ENCODE measurements at regions not wholly inside any gene's neighbourhood (a gene's known extent, or its start where the extent isn't known, plus 50 kb on each side); places are given as distances from the start of the nearest gene placed in this dataset.

DNA sequence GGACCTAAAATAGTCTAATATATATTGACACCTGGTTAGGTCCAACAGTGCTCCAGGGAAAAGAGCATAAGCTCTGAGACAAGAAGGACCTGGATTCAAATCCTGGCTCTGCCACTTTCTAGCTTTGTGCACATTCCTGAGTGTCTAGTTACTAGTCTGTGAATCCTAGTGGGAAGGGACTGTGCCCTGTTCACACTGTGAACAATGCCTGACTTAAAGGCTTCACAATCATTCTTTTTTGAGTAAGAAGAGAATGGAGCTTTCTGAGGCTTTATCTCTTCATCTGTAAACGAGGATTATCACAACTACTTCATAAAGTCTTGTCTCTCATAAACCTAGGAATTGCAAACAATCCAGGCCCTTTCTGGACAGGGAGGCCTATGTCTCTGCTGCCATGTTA lies 235.9 kb downstream of the SOX2 start:
- Histone ChIP-seq H3K27me3 (ENCODE audit: control insufficient read depth, insufficient read depth, low read length, poor library complexity, severe bottlenecking) (no peaks in the 10 kb centered on the region), H3K4me1 (ENCODE audit: control insufficient read depth, insufficient read depth, low read length) (peaks cover 9% of the 10 kb centered on the region), H3K9ac (ENCODE audit: extremely low read depth, low read length, poor library complexity, severe bottlenecking) (no peak overlapping the region), H3K9me3 (ENCODE audit: control insufficient read depth, low read length) (peaks cover 11% of the 10 kb centered on the region), H3K36me3 (ENCODE audit: control insufficient read depth, insufficient read depth, low read length) (no peaks in the 10 kb centered on the region), H3K4me3 (ENCODE audit: low read length) (no peak overlapping the region), H3K27ac (ENCODE audit: low read depth, low read length) (no peak overlapping the region)
- H3K4me3 Mint-ChIP-seq, result no peak overlapping the region
- TF ChIP-seq, protein P1, sequence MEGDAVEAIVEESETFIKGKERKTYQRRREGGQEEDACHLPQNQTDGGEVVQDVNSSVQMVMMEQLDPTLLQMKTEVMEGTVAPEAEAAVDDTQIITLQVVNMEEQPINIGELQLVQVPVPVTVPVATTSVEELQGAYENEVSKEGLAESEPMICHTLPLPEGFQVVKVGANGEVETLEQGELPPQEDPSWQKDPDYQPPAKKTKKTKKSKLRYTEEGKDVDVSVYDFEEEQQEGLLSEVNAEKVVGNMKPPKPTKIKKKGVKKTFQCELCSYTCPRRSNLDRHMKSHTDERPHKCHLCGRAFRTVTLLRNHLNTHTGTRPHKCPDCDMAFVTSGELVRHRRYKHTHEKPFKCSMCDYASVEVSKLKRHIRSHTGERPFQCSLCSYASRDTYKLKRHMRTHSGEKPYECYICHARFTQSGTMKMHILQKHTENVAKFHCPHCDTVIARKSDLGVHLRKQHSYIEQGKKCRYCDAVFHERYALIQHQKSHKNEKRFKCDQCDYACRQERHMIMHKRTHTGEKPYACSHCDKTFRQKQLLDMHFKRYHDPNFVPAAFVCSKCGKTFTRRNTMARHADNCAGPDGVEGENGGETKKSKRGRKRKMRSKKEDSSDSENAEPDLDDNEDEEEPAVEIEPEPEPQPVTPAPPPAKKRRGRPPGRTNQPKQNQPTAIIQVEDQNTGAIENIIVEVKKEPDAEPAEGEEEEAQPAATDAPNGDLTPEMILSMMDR (conservative IDR thresholded peaks at IDR 0.05), result no peak
- 100% methylated on average over 1 of the region's 1 CpG; no CpG with 5 or more reads in 1 of the 2 experiments for WGBS, 2 experiments (ENCODE audit: insufficient coverage in 1 of 2, insufficient read length in 1 of 2)
- H3K36me3 Mint-ChIP-seq (ENCODE audit: low read depth), result no peaks in the 10 kb centered on the region
- no peaks in the 10 kb centered on the region for H3K27me3 Mint-ChIP-seq (ENCODE audit: insufficient read depth)
- peaks cover 26% of the 10 kb centered on the region for H3K4me1 Mint-ChIP-seq
- no peak for DNase-seq
- peaks cover 6% of the 10 kb centered on the region for H3K9me3 Mint-ChIP-seq
- H3K27ac Mint-ChIP-seq, result no peak overlapping the region

DNA sequence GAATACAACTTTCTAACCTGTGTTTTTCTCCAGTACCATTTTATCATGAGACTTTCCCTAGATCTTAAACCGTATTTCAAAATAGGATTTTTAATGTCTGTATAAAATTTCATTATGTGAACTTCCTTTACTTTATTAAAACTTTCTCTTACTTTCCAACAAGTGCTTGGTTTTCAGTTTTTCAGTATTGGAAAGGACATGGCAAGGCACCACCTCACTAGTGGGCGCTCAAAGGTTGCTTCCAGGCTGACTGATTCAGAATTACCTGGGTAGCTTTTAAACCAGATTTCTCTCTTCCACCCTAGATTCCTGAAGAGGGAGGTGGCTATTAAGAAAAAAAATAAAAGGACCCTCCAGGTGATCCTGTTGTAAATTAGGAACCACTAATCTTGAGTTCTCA lies 236.6 kb downstream of the SOX2 start:
- H3K36me3 Mint-ChIP-seq (ENCODE audit: low read depth), result no peaks in the 10 kb centered on the region
- Histone ChIP-seq H3K4me1 (ENCODE audit: control insufficient read depth, insufficient read depth, low read length) (peaks cover 3% of the 10 kb centered on the region), H3K27me3 (ENCODE audit: control insufficient read depth, insufficient read depth, low read length, poor library complexity, severe bottlenecking) (no peaks in the 10 kb centered on the region), H3K36me3 (ENCODE audit: control insufficient read depth, insufficient read depth, low read length) (no peaks in the 10 kb centered on the region), H3K9me3 (ENCODE audit: control insufficient read depth, low read length) (peaks cover 11% of the 10 kb centered on the region), H3K27ac (ENCODE audit: low read depth, low read length) (no peak overlapping the region), H3K4me3 (ENCODE audit: low read length) (no peak overlapping the region), H3K9ac (ENCODE audit: extremely low read depth, low read length, poor library complexity, severe bottlenecking) (no peak overlapping the region)
- no peaks in the 10 kb centered on the region for H3K27me3 Mint-ChIP-seq (ENCODE audit: insufficient read depth)
- peaks cover 6% of the 10 kb centered on the region for H3K9me3 Mint-ChIP-seq
- TF ChIP-seq, protein P1 (conservative IDR thresholded peaks at IDR 0.05), result peak; percentile 73
- peak; percentile 64 for DNase-seq
- H3K4me1 Mint-ChIP-seq, result peaks cover 19% of the 10 kb centered on the region
- no peak overlapping the region for H3K27ac Mint-ChIP-seq
- no peak overlapping the region for H3K4me3 Mint-ChIP-seq
- 40 to 63% methylated on average over 1 to 2 of the region's 2 CpGs for WGBS, 2 experiments (ENCODE audit: insufficient coverage in 1 of 2, insufficient read length in 1 of 2)

DNA sequence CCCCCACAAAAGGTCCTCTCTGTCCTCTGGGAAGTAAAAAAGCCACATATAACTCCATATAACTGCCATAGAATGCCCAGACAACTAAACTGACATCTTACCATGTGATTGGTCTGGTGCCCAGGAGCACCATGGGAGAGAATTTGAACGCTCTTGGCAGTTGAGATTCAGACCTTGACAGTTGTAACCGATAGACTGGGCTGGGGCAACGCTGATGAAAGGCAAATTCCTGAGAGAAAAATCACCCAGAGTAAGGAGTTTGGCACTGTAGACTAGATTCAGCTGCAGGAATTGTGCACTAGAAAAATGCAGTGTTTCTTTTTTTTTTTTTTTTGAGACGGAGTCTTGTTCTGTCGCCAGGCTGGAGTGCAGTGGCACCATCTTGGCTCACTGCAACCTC lies 240.5 kb downstream of the SOX2 start:
- TF ChIP-seq, protein P1 (conservative IDR thresholded peaks at IDR 0.05), result no peak
- H3K4me1 ChIP-seq (ENCODE audit: control insufficient read depth, insufficient read depth, low read length), result no peaks in the 10 kb centered on the region
- Mint-ChIP-seq H3K27ac (no peak overlapping the region), H3K9me3 (no peaks in the 10 kb centered on the region), H3K27me3 (ENCODE audit: insufficient read depth) (no peaks in the 10 kb centered on the region), H3K4me1 (peaks cover 9% of the 10 kb centered on the region), H3K4me3 (no peak overlapping the region), H3K36me3 (ENCODE audit: low read depth) (no peaks in the 10 kb centered on the region)
- H3K27me3 ChIP-seq (ENCODE audit: control insufficient read depth, insufficient read depth, low read length, poor library complexity, severe bottlenecking), result no peaks in the 10 kb centered on the region
- no peak overlapping the region for H3K27ac ChIP-seq (ENCODE audit: low read depth, low read length)
- no peaks in the 10 kb centered on the region for H3K9me3 ChIP-seq (ENCODE audit: control insufficient read depth, low read length)
- H3K36me3 ChIP-seq (ENCODE audit: control insufficient read depth, insufficient read depth, low read length), result no peaks in the 10 kb centered on the region
- H3K9ac ChIP-seq (ENCODE audit: extremely low read depth, low read length, poor library complexity, severe bottlenecking), result no peak overlapping the region
- no peak for DNase-seq
- no peak overlapping the region for H3K4me3 ChIP-seq (ENCODE audit: low read length)
- 85 to 100% methylated on average over 3 to 5 of the region's 5 CpGs for WGBS, 2 experiments (ENCODE audit: insufficient coverage in 1 of 2, insufficient read length in 1 of 2)
